ENCODE measurements at regions not wholly inside any gene's neighbourhood (a gene's known extent, or its start where the extent isn't known, plus 50 kb on each side); places are given as distances from the start of the nearest gene placed in this dataset.

DNA sequence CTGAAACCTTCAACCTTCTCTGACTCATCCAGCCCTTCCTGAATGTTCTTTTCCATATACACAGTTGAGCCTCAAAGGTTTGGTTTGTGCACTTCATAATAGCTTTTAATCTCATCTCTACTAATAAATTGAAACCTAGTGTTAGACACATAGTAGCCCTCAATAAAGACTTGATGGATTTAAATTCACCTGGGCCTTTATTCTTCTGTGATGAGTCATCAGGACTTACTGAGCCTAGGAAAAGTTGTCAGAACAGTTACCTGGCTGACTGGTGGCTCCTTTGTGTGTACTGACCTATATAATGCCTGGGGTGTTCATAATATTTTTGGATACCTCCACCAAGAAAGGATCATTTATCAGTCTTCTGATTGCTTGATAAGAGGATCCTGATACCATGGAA is 86.4 kb upstream of the NTF3 start:
- H3K36me3 ChIP-seq (ENCODE audit: control insufficient read depth in 2 of 2, extremely low read depth in 1 of 2, insufficient read depth in 2 of 2, low read length in 2 of 2), result no peaks in the 10 kb centered on the region
- H3K4me2 ChIP-seq (ENCODE audit: insufficient read depth, low read length), result no peak overlapping the region
- H3K79me2 ChIP-seq (ENCODE audit: control insufficient read depth, insufficient read depth, low read length), result no peaks in the 10 kb centered on the region
- no peak overlapping the region for H3K27ac ChIP-seq (ENCODE audit: insufficient read depth, low read depth, low read length)
- dilution Hi-C loops (cut with MboI; ENCODE audit: extremely low pct_ligation_motif_present, low sequenced_read_pairs), result no loop called here
- ChIA-PET POLR2A (no interaction called here), CTCF (no interaction called here)
- H3K9me1 ChIP-seq (replicated peaks; ENCODE audit: control insufficient read depth, extremely low read depth, insufficient read depth, low read length), result no peaks in the 10 kb centered on the region
- no peaks in the 10 kb centered on the region for H4K20me1 ChIP-seq (replicated peaks; ENCODE audit: control insufficient read depth, extremely low read depth, insufficient read depth, low read length)
- FAIRE-seq (no peak), DNase-seq (ENCODE audit: low read depth, low spot score) (no peak)
- BruUV-seq (replicated peaks), result no TSS peak
- H3K27me3 ChIP-seq (ENCODE audit: control insufficient read depth in 2 of 2, insufficient read depth in 2 of 2, low read length in 2 of 2), result peaks cover 0 to 2% of the 10 kb centered on the region in 2 experiments
- no peak overlapping the region for H3K4me3 ChIP-seq (replicated peaks in 1 of 3; ENCODE audit: insufficient read depth in 1 of 3, low read depth in 1 of 3, low read length in 3 of 3)
- no peak overlapping the region for H2AFZ ChIP-seq (ENCODE audit: low read depth, low read length)
- H3K9ac ChIP-seq (replicated peaks; ENCODE audit: extremely low read depth, insufficient read depth, low read length), result no peak overlapping the region
- TF ChIP-seq EZH2 (IDR thresholded peaks at IDR 0.05; ENCODE audit: borderline replicate concordance, low read depth, low read length, severe bottlenecking) (no peak), GATA2 (IDR thresholded peaks at IDR 0.05; ENCODE audit: insufficient read depth, insufficient read length, low read depth, low read length) (no peak), MAX (IDR thresholded peaks at IDR 0.05; ENCODE audit: insufficient read depth, insufficient read length) (no peak), POLR2A (IDR thresholded peaks at IDR 0.05; ENCODE audit: low read depth, low read length) (no peak), CTCF (IDR thresholded peaks at IDR 0.05; ENCODE audit: extremely low read depth in 1 of 2, insufficient read depth in 1 of 2, low read depth in 1 of 2, low read length in 2 of 2) (no peak), JUN (IDR thresholded peaks at IDR 0.05; ENCODE audit: borderline replicate concordance, insufficient read depth, insufficient read length, low read depth) (no peak), MYC (IDR thresholded peaks at IDR 0.05; ENCODE audit: low read depth, low read length) (no peak), POLR2AphosphoS5 (IDR thresholded peaks at IDR 0.05; ENCODE audit: insufficient read depth, low read depth, low read length) (no peak), FOS (IDR thresholded peaks at IDR 0.05; ENCODE audit: borderline replicate concordance, insufficient read depth, low read length) (no peak)
- H3K4me1 ChIP-seq (ENCODE audit: control insufficient read depth, extremely low read depth, insufficient read depth, low read length), result no peaks in the 10 kb centered on the region
- H3K9me3 ChIP-seq (replicated peaks; ENCODE audit: control insufficient read depth, insufficient read depth, low read length), result no peaks in the 10 kb centered on the region
- intact Hi-C loops (cut with micrococcal nuclease), result no loop called here

Measured in endothelial cell of umbilical vein (primary cell).